H1 (cell line): ENCODE measurements at regions not wholly inside any gene's neighbourhood (a gene's known extent, or its start where the extent isn't known, plus 50 kb on each side); places are given as distances from the start of the nearest gene placed in this dataset.

ENCODE experiments used
- CTCF ChIA-PET: fragments of 300-600 bp; sonication (Branson Sonifier 250); formaldehyde crosslinking; loops from one replicate; lab custom pipeline; 2021; ENCODE audit not compliant: partially characterized antibody; lab: Charles Lee
- POLR2A ChIA-PET: fragments of 300-600 bp; sonication (Branson Sonifier 250); formaldehyde crosslinking; loops from one replicate; lab custom pipeline; 2021; ENCODE audit warnings: inconsistent platforms; ENCODE audit not compliant: partially characterized antibody; lab: Charles Lee
- DNase-seq, 2 experiments: peaks; one replicate each; pipeline versions ENCODE4 v3.0.0 to v3.0.0-alpha.2; 2010 to 2022; ENCODE audit warnings: low spot score in 2 of 2, low read depth in 1 of 2, mixed read lengths in 1 of 2
- FAIRE-seq: peaks from 2 replicates; lab custom pipeline; 2011; peaks lifted over from hg19 to GRCh38; lab: Jason Lieb, UNC
- H2AFZ ChIP-seq: 2 replicates; pipeline ENCODE4 v1.8.1; 2012; ENCODE audit warnings: low read length, inconsistent platforms
- H2AK5ac ChIP-seq: 2 replicates; pipeline ENCODE4 v1.6.1; 2013; ENCODE audit warnings: low read depth, low read length
- H2BK120ac ChIP-seq: replicated peaks from 2 replicates; pipeline ENCODE3; 2013; ENCODE audit warnings: low read depth, low read length, inconsistent platforms
- H2BK12ac ChIP-seq: 2 replicates; pipeline ENCODE4 v1.6.1; 2013; ENCODE audit warnings: low read depth, low read length
- H2BK15ac ChIP-seq: 2 replicates; pipeline ENCODE4 v1.6.1; 2013; ENCODE audit warnings: low read length
- H2BK20ac ChIP-seq: 2 replicates; pipeline ENCODE4 v1.6.1; 2013; ENCODE audit warnings: low read length
- H2BK5ac ChIP-seq: 2 replicates; pipeline ENCODE4 v1.6.1; 2013; ENCODE audit warnings: low read depth, low read length
- H3K14ac ChIP-seq: 2 replicates; pipeline ENCODE4 v1.6.1; 2013; ENCODE audit warnings: inconsistent platforms; ENCODE audit not compliant: insufficient read length
- H3K18ac ChIP-seq: 2 replicates; pipeline ENCODE4 v1.6.1; 2013; ENCODE audit warnings: low read length; ENCODE audit errors: extremely low read depth
- H3K23ac ChIP-seq: 2 replicates; pipeline ENCODE4 v1.6.1; 2013; ENCODE audit warnings: inconsistent platforms; ENCODE audit not compliant: insufficient read length
- H3K23me2 ChIP-seq: 2 replicates; pipeline ENCODE4 v1.6.1; 2013; ENCODE audit warnings: low read depth, low read length
- H3K27ac ChIP-seq: 2 replicates; pipeline ENCODE4 v1.6.1; 2011; ENCODE audit warnings: low read depth, low read length, inconsistent platforms
- H3K27me3 ChIP-seq, 4 experiments: replicated peaks in 1 of 4; 1 replicate in 1 of 4; 2 replicates in 3 of 4; pipeline versions ENCODE4 v1.6.1 to v1.8.1; 2011 to 2013; ENCODE audit warnings: low read length in 3 of 4, mild to moderate bottlenecking in 3 of 4, inconsistent platforms in 2 of 4, mixed read lengths in 2 of 4, moderate library complexity in 1 of 4; ENCODE audit not compliant: control insufficient read depth in 3 of 4, insufficient read depth in 3 of 4; ENCODE audit errors: extremely low read depth in 1 of 4
- H3K36me3 ChIP-seq, 4 experiments: 2 replicates each; pipeline versions ENCODE4 v1.6.1 to v1.8.1; 2011 to 2013; ENCODE audit warnings: mild to moderate bottlenecking in 4 of 4, low read length in 3 of 4, moderate library complexity in 2 of 4, control low read depth in 1 of 4, inconsistent platforms in 1 of 4; ENCODE audit not compliant: insufficient read depth in 4 of 4, control insufficient read depth in 2 of 4
- H3K4ac ChIP-seq: replicated peaks from 2 replicates; pipeline ENCODE3; 2013; ENCODE audit warnings: low read length, low read depth, mixed read lengths, inconsistent platforms; ENCODE audit not compliant: insufficient read length
- H3K4me1 ChIP-seq, 4 experiments: replicated peaks in 1 of 4; 1 replicate in 1 of 4; 2 replicates in 3 of 4; pipeline versions ENCODE4 v1.6.1 to v1.8.1; 2011 to 2013; ENCODE audit warnings: low read length in 3 of 4, inconsistent platforms in 2 of 4, mixed read lengths in 1 of 4; ENCODE audit not compliant: insufficient read depth in 4 of 4, control insufficient read depth in 3 of 4
- H3K4me2 ChIP-seq, 2 experiments: 2 replicates each; pipeline versions ENCODE4 v1.6.1 to v1.8.1; 2011 to 2013; ENCODE audit warnings: low read depth in 2 of 2, low read length in 2 of 2, control low read depth in 1 of 2, inconsistent platforms in 1 of 2, mild to moderate bottlenecking in 1 of 2; ENCODE audit not compliant: insufficient read depth in 1 of 2
- H3K4me3 ChIP-seq, 4 experiments: fragments of 200-600, 300-600 bp in 1 of 4; sonication (generic), shearing (Covaris generic), sonication (Bioruptor Twin) in 1 of 4; 2 replicates each; pipeline versions ENCODE4 v1.5.1 to v1.8.1; 2011 to 2016; ENCODE audit warnings: low read length in 4 of 4, low read depth in 3 of 4, control low read depth in 2 of 4, inconsistent platforms in 2 of 4, mild to moderate bottlenecking in 2 of 4, mixed read lengths in 1 of 4, moderate library complexity in 1 of 4; ENCODE audit not compliant: insufficient read depth in 2 of 4; ENCODE audit errors: extremely low read depth in 1 of 4
- H3K56ac ChIP-seq: replicated peaks from 2 replicates; pipeline ENCODE3; 2013; ENCODE audit warnings: low read depth, mild to moderate bottlenecking, mixed read lengths, low read length, inconsistent platforms; ENCODE audit not compliant: insufficient read length
- H3K79me1 ChIP-seq: 2 replicates; pipeline ENCODE4 v1.6.1; 2013; ENCODE audit warnings: low read depth, low read length, control low read depth
- H3K79me2 ChIP-seq, 2 experiments: 2 replicates each; pipeline versions ENCODE4 v1.6.1 to v1.8.1; 2012 to 2013; ENCODE audit warnings: low read length in 2 of 2, mild to moderate bottlenecking in 2 of 2, inconsistent platforms in 1 of 2; ENCODE audit not compliant: insufficient read depth in 2 of 2, control insufficient read depth in 1 of 2
- H3K9ac ChIP-seq, 4 experiments: replicated peaks in 1 of 4; 1 replicate in 1 of 4; 2 replicates in 3 of 4; pipeline versions ENCODE4 v1.6.1 to v1.8.1; 2011 to 2013; ENCODE audit warnings: low read depth in 3 of 4, low read length in 3 of 4, control low read depth in 2 of 4, mild to moderate bottlenecking in 2 of 4, moderate library complexity in 2 of 4, inconsistent platforms in 1 of 4; ENCODE audit errors: extremely low read depth in 1 of 4
- H3K9me3 ChIP-seq, 2 experiments: 2 replicates each; pipeline versions ENCODE4 v1.6.1 to v1.8.1; 2012 to 2013; ENCODE audit warnings: mild to moderate bottlenecking in 2 of 2, moderate library complexity in 2 of 2, control low read depth in 1 of 2, inconsistent platforms in 1 of 2, low read depth in 1 of 2, low read length in 1 of 2, mixed read lengths in 1 of 2; ENCODE audit not compliant: insufficient read depth in 2 of 2
- H4K20me1 ChIP-seq, 2 experiments: replicated peaks in 1 of 2; 2 replicates each; pipeline versions ENCODE3 to v1.8.1; 2011 to 2013; ENCODE audit warnings: inconsistent platforms in 2 of 2, low read length in 2 of 2, mild to moderate bottlenecking in 1 of 2; ENCODE audit not compliant: insufficient read depth in 2 of 2, control insufficient read depth in 1 of 2
- H4K5ac ChIP-seq: 2 replicates; pipeline ENCODE4 v1.6.1; 2013; ENCODE audit warnings: low read length, low read depth, mixed read lengths, inconsistent platforms; ENCODE audit not compliant: insufficient read length
- H4K8ac ChIP-seq: 2 replicates; pipeline ENCODE4 v1.8.0; 2013; ENCODE audit warnings: mild to moderate bottlenecking, moderate library complexity, low read length, inconsistent platforms; ENCODE audit not compliant: insufficient read depth; ENCODE audit errors: extremely low read depth
- H4K91ac ChIP-seq: replicated peaks from 2 replicates; pipeline ENCODE3; 2013; ENCODE audit warnings: low read length, mixed read lengths, inconsistent platforms; ENCODE audit not compliant: insufficient read length
- GABPA ChIP-seq: IDR thresholded peaks from 2 replicates; pipeline ENCODE4 v1.6.1; 2011; ENCODE audit warnings: mild to moderate bottlenecking, low read length, moderate library complexity, borderline replicate concordance; ENCODE audit not compliant: insufficient read depth
- WGBS, 2 experiments: shearing (Covaris generic) in 1 of 2; methylation state at CpG; one replicate each; pipeline versions ENCODE4 v1.1.6 to v1.1.7; 2013 to 2015; ENCODE audit warnings: low lambda C conversion rate in 2 of 2, mixed read lengths in 2 of 2, inconsistent platforms in 1 of 2, low coverage in 1 of 2, missing lambda C conversion rate in 1 of 2; ENCODE audit not compliant: insufficient replicate concordance in 2 of 2, insufficient coverage in 1 of 2, insufficient read length in 1 of 2; ENCODE audit errors: extremely low coverage in 1 of 2, missing lambda C conversion rate in 1 of 2; 5-methylcytosine and 5-hydroxymethylcytosine counted together

DNA sequence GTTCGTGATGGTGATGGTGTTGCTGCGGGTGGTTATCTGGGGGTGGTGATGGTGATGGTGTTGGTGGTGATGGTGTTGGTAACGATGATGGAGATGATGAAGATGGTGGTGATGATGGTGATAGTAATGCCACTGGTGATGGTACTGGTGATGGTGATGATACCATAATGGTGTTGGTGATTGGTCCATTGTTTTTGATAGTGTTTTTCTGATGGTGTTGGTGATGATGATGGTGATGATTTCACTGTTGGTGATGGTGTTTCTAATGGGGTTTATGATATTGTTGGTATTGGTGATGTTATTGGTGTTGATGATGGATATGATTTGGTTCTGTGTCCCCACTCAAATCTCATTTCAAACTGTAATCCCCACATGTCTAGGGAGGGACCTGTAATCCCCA is 51.7 kb upstream of the PITRM1 start:
- Histone ChIP-seq H3K79me2 (no peaks in the 10 kb centered on the region), H3K56ac (peak overlapping the region; percentile 44), H3K4me2 (no peak overlapping the region), H3K4ac (no peak overlapping the region), H3K14ac (no peak overlapping the region), H3K18ac (no peak overlapping the region), H3K23ac (no peak overlapping the region), H3K27me3 (no peaks in the 10 kb centered on the region), H3K4me1 (no peaks in the 10 kb centered on the region), H3K9me3 (no peaks in the 10 kb centered on the region), H3K23me2 (no peaks in the 10 kb centered on the region; the same call in 1 of the 2 replicates), H3K36me3 (no peaks in the 10 kb centered on the region), H3K9ac (no peak overlapping the region), H4K8ac (no peak overlapping the region), H3K79me1 (no peaks in the 10 kb centered on the region), H2BK12ac (no peak overlapping the region), H3K27ac (no peak overlapping the region), H4K91ac (no peak overlapping the region), H2BK120ac (no peak overlapping the region), H2BK5ac (no peak overlapping the region), H4K20me1 (no peaks in the 10 kb centered on the region), H2BK20ac (no peak overlapping the region; the same call in 1 of the 2 replicates), H2AFZ (no peak overlapping the region), H2BK15ac (no peak overlapping the region), H4K5ac (no peak overlapping the region), H2AK5ac (0 out of 2 replicates have a peak overlapping the region, but pooled peaks have one; percentile 90), H3K4me3 (no peak overlapping the region)
- FAIRE-seq (no peak), DNase-seq (no peak)
- ChIA-PET POLR2A (no interaction called here), CTCF (interaction anchor here (0.7 to 0.9 kb wide), 2 partner anchors 10 to 31 kb away, joined by 3 read pairs; no protein-coding TSS in a partner anchor)
- TF ChIP-seq GABPA = no peak
- WGBS, 2 experiments = 90% methylated on average over 3 of the region's 3 CpGs; no CpG with 5 or more reads in 1 of the 2 experiments
